GM23338 (cell line): ENCODE measurements at regions not wholly inside any gene's neighbourhood (a gene's known extent, or its start where the extent isn't known, plus 50 kb on each side); places are given as distances from the start of the nearest gene placed in this dataset.

Source experiments
- ATAC-seq: fragments of 200-7000 bp; cut with Tn5 transposase; 3 replicates; pipeline ENCODE4 v1.9.1; 2020
- DNase-seq: peaks from one replicate; pipeline ENCODE4 v3.0.0-alpha.2; 2015; ENCODE audit warnings: low spot score
- H2AFZ ChIP-seq: fragments of 200-600 bp; sonication (generic); 2 replicates; pipeline ENCODE4 v1.8.0; 2016; ENCODE audit warnings: antibody characterized with exemption, mild to moderate bottlenecking, moderate library complexity
- H3F3A ChIP-seq: fragments of 200-600 bp; sonication (generic); replicated peaks from 2 replicates; pipeline ENCODE4 v1.8.0; 2017; ENCODE audit warnings: antibody characterized with exemption, mixed run types, low read depth
- H3K27ac ChIP-seq: fragments of 200-600 bp; sonication (generic); 2 replicates; pipeline ENCODE4 v1.6.1; 2016; ENCODE audit warnings: low read depth
- H3K27me3 ChIP-seq: fragments of 200-600 bp; sonication (generic); 2 replicates; pipeline ENCODE4 v1.8.0; 2016; ENCODE audit warnings: mild to moderate bottlenecking, mixed run types, moderate library complexity; ENCODE audit not compliant: insufficient read depth
- H3K36me3 ChIP-seq: fragments of 200-600 bp; sonication (generic); 2 replicates; pipeline ENCODE4 v1.8.0; 2016; ENCODE audit warnings: mild to moderate bottlenecking; ENCODE audit not compliant: insufficient read depth
- H3K4me1 ChIP-seq: fragments of 200-600 bp; sonication (generic); 2 replicates; pipeline ENCODE4 v1.8.0; 2016; ENCODE audit warnings: mild to moderate bottlenecking, moderate library complexity; ENCODE audit not compliant: insufficient read depth
- H3K4me2 ChIP-seq: fragments of 200-600 bp; sonication (generic); 2 replicates; pipeline ENCODE4 v1.7.1; 2017; ENCODE audit warnings: mixed run types
- H3K4me3 ChIP-seq: fragments of 200-600 bp; sonication (generic); 2 replicates; pipeline ENCODE4 v1.6.1; 2016; ENCODE audit warnings: mixed run types
- H3K79me2 ChIP-seq: fragments of 200-600 bp; sonication (generic); replicated peaks from 2 replicates; pipeline ENCODE4 v1.8.0; 2017; ENCODE audit warnings: mild to moderate bottlenecking; ENCODE audit not compliant: insufficient read depth
- H3K9me2 ChIP-seq: fragments of 200-600 bp; sonication (generic); 2 replicates; pipeline ENCODE4 v1.8.0; 2017; ENCODE audit not compliant: insufficient read depth
- H4K20me1 ChIP-seq: fragments of 200-600 bp; sonication (generic); replicated peaks from 2 replicates; pipeline ENCODE4 v1.8.0; 2017; ENCODE audit warnings: mild to moderate bottlenecking; ENCODE audit not compliant: insufficient read depth
- H3K27ac Mint-ChIP-seq: 2 replicates; pipeline ENCODE4 v1.8.0; 2020; ENCODE audit warnings: inconsistent platforms, mild to moderate bottlenecking, moderate library complexity, mixed read lengths
- H3K27me3 Mint-ChIP-seq: 3 replicates; pipeline ENCODE4 v1.8.0; 2022; ENCODE audit warnings: low read depth, mild to moderate bottlenecking, moderate library complexity, mixed read lengths, inconsistent platforms; ENCODE audit not compliant: insufficient read depth, poor library complexity
- H3K36me3 Mint-ChIP-seq: 3 replicates; pipeline ENCODE4 v1.8.0; 2021; ENCODE audit warnings: low read depth, mild to moderate bottlenecking, inconsistent platforms, moderate library complexity, mixed read lengths
- H3K4me1 Mint-ChIP-seq: 3 replicates; pipeline ENCODE4 v1.8.0; 2020; ENCODE audit warnings: mild to moderate bottlenecking, inconsistent platforms, mixed read lengths
- H3K4me3 Mint-ChIP-seq: 3 replicates; pipeline ENCODE4 v1.8.0; 2021; ENCODE audit warnings: moderate library complexity, mild to moderate bottlenecking, inconsistent platforms, mixed read lengths
- H3K9me3 Mint-ChIP-seq: 3 replicates; pipeline ENCODE4 v1.8.0; 2020; ENCODE audit warnings: moderate library complexity, mild to moderate bottlenecking, inconsistent platforms, mixed read lengths
- CREB1 ChIP-seq: fragments of 250-450 bp; sonication (Bioruptor Pico); IDR thresholded peaks from 2 replicates; pipeline ENCODE4 v1.5.0; 2020; ENCODE audit warnings: low read depth, mild to moderate bottlenecking, moderate library complexity
- ETS1 ChIP-seq: IDR thresholded peaks from 2 replicates; pipeline ENCODE4 v1.6.1; 2016; ENCODE audit warnings: antibody characterized with exemption
- EZH2 ChIP-seq: fragments of 200-600 bp; sonication (generic); IDR thresholded peaks from one replicate; pipeline ENCODE4 v1.8.0; 2017; ENCODE audit warnings: antibody characterized with exemption, mild to moderate bottlenecking, low read depth; ENCODE audit not compliant: unreplicated experiment
- EZH2phosphoT487 ChIP-seq: fragments of 200-600 bp; sonication (generic); IDR thresholded peaks from one replicate; pipeline ENCODE4 v1.8.1; 2018; ENCODE audit warnings: antibody characterized with exemption; ENCODE audit not compliant: unreplicated experiment
- JUNB ChIP-seq: IDR thresholded peaks from one replicate; pipeline ENCODE4 v1.6.1; 2016; ENCODE audit warnings: antibody characterized with exemption; ENCODE audit not compliant: unreplicated experiment
- NANOG ChIP-seq: IDR thresholded peaks from 2 replicates; pipeline ENCODE4 v1.6.1; 2016; ENCODE audit warnings: antibody characterized with exemption, borderline replicate concordance
- POLR2AphosphoS5 ChIP-seq: IDR thresholded peaks from 2 replicates; pipeline ENCODE4 v1.6.1; 2016; ENCODE audit warnings: antibody characterized with exemption, low read depth
- REST ChIP-seq: IDR thresholded peaks from one replicate; pipeline ENCODE4 v1.6.1; 2018; ENCODE audit warnings: antibody characterized with exemption; ENCODE audit not compliant: unreplicated experiment
- STAT1 ChIP-seq: IDR thresholded peaks from one replicate; pipeline ENCODE4 v1.6.1; 2016; ENCODE audit warnings: antibody characterized with exemption; ENCODE audit not compliant: unreplicated experiment
- ZNF114 ChIP-seq: fragments of 250-450 bp; sonication (Bioruptor Pico); IDR thresholded peaks from 2 replicates; pipeline ENCODE4 v1.5.0; 2020; ENCODE audit warnings: mild to moderate bottlenecking, moderate library complexity
- ZNF331 ChIP-seq: fragments of 250-450 bp; sonication (Bioruptor Pico); IDR thresholded peaks from 2 replicates; pipeline ENCODE4 v1.5.0; 2020; ENCODE audit warnings: low read depth, mild to moderate bottlenecking, moderate library complexity
- ZNF462 ChIP-seq: fragments of 250-450 bp; sonication (Bioruptor Pico); IDR thresholded peaks from 2 replicates; pipeline ENCODE4 v1.5.0; 2020; ENCODE audit warnings: mild to moderate bottlenecking, moderate library complexity
- TF ChIP-seq, protein P1 (sequence below), 2 experiments: fragments of 200-600 bp in 1 of 2; sonication (generic) in 1 of 2; conservative IDR thresholded peaks; 2 replicates each; pipeline versions ENCODE4 v1.5.1 to v1.6.1; 2016 to 2017; ENCODE audit warnings: antibody characterized with exemption in 2 of 2, low read depth in 2 of 2, mild to moderate bottlenecking in 2 of 2, moderate library complexity in 1 of 2

- H3K79me2 ChIP-seq: no peaks in the 10 kb centered on the region
- H2AFZ ChIP-seq: no peak overlapping the region
- DNase-seq (no peak), ATAC-seq (no peak)
- no peak overlapping the region for H3K4me3 ChIP-seq
- H3K4me3 Mint-ChIP-seq: no peak overlapping the region
- H3K27ac Mint-ChIP-seq: no peak overlapping the region
- H3K27me3 Mint-ChIP-seq: no peaks in the 10 kb centered on the region
- no peak overlapping the region for H3K4me2 ChIP-seq
- no peaks in the 10 kb centered on the region for H3K4me1 ChIP-seq
- no peaks in the 10 kb centered on the region for H3K27me3 ChIP-seq
- no peak overlapping the region for H3K27ac ChIP-seq
- peaks cover 9% of the 10 kb centered on the region; the same call in 2 of the 3 replicates for H3K4me1 Mint-ChIP-seq
- TF ChIP-seq EZH2phosphoT487 (no peak), EZH2 (no peak), ZNF331 (CRISPR knock-in tag) (no peak), ETS1 (no peak), NANOG (no peak), ZNF114 (CRISPR knock-in tag) (no peak), POLR2AphosphoS5 (no peak), CREB1 (CRISPR knock-in tag) (no peak), JUNB (no peak), ZNF462 (CRISPR knock-in tag) (no peak), STAT1 (no peak), REST (no peak)
- TF ChIP-seq, protein P1, sequence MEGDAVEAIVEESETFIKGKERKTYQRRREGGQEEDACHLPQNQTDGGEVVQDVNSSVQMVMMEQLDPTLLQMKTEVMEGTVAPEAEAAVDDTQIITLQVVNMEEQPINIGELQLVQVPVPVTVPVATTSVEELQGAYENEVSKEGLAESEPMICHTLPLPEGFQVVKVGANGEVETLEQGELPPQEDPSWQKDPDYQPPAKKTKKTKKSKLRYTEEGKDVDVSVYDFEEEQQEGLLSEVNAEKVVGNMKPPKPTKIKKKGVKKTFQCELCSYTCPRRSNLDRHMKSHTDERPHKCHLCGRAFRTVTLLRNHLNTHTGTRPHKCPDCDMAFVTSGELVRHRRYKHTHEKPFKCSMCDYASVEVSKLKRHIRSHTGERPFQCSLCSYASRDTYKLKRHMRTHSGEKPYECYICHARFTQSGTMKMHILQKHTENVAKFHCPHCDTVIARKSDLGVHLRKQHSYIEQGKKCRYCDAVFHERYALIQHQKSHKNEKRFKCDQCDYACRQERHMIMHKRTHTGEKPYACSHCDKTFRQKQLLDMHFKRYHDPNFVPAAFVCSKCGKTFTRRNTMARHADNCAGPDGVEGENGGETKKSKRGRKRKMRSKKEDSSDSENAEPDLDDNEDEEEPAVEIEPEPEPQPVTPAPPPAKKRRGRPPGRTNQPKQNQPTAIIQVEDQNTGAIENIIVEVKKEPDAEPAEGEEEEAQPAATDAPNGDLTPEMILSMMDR (conservative IDR thresholded peaks at IDR 0.05; ENCODE audit: low read depth in 2 of 2): no peak
- no peaks in the 10 kb centered on the region; the same call in 2 of the 3 replicates for H3K9me3 Mint-ChIP-seq
- H3F3A ChIP-seq: no peaks in the 10 kb centered on the region
- no peaks in the 10 kb centered on the region for H4K20me1 ChIP-seq
- H3K36me3 Mint-ChIP-seq: no peaks in the 10 kb centered on the region
- H3K36me3 ChIP-seq: no peaks in the 10 kb centered on the region
- no peaks in the 10 kb centered on the region for H3K9me2 ChIP-seq
Measured at GRCh38 chr9:78698371-78698770, 401.4 kb downstream of the PSAT1 start.
